Posterior vena cava (tissue), 2 donors: ENCODE measurements at regions not wholly inside any gene's neighbourhood (a gene's known extent, or its start where the extent isn't known, plus 50 kb on each side); places are given as distances from the start of the nearest gene placed in this dataset.

Experiments
- DNase-seq: peaks from one replicate; pipeline ENCODE4 v3.0.0-alpha.2; 2020; ENCODE audit warnings: low spot score
- intact Hi-C, 2 donors: fragments of 100-400 bp; cut with DNase I; formaldehyde crosslinking; loops; one replicate each; pipeline versions ENCODE4 v1.14.1 to v1.14.2; 2022 to 2023
- donor health status: DM: yes; HTN: yes; CAD: no.
- donor health status: DM: yes; HTN: yes; CAD: no.

GRCh38 chr18:26656944-26657536, 108.7 kb upstream of the KCTD1 start:
- DNase-seq = peak; percentile 93
- intact Hi-C loops = loop anchor here (10.0 kb wide), 2 partner anchors 112 to 272 kb away; partner anchors contain the start of gene KCTD1 (in 1 of the 2)

GRCh38 chr18:26656431-26656943, 108.1 kb upstream of the KCTD1 start:
- intact Hi-C loops = loop anchor here (10.0 kb wide), 2 partner anchors 112 to 272 kb away; partner anchors contain the start of gene KCTD1 (in 1 of the 2)

DNA sequence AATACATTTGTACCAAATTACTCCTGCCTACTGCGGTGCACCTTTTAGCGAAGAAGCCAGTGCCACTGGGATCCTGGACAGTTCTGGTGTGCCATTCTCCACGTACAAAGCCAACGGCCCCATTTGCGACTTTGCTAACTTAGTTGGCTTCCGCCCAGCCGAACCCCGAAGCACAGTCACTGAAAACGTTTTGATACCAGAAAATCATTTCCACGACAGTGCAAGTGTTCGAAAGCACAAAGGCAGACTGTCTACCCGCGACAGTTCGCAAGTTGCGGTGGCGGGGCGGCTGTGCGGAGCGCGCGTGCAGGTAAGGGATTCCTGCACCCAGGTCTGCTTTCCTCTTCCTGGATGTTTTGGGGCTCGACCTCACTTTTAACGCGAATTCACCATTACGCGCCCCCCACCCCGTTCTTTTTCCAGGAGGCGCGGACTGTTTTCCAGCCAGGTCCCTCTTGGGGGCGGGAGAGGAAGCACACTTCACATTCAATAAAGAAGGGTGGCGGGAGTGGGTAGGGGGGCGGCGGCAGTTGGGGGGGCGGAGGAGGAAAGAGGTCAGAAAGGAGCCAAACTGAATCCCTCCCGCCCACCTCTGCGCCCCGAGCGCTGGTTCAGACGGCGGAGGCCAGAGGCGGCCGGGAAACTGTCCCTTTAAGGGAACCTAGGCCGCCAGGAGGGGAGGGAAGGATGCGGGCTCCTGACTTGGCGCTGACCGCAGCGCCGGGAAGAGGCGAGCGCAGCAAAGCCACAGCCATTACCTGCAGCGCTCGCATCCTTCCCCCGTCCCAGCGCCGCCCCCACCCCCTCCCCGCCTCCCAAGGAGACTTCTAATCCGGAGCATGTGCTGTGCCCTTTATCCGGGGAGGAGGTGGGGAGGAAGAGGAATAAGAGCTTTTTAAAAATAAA, 107.4 kb upstream of the KCTD1 start:
- intact Hi-C loops = loop anchor here (10.0 kb wide), 2 partner anchors 111 to 271 kb away; partner anchors contain the start of gene KCTD1 (in 1 of the 2)
- no peak for DNase-seq

More at GRCh38 chr18:26656431-26656943, 108.1 kb upstream of the KCTD1 start:
- no peak for DNase-seq

- intact Hi-C loops = loop anchor here (10.0 kb wide), 2 partner anchors 110 to 270 kb away; partner anchors contain the start of gene KCTD1 (in 1 of the 2)
- DNase-seq = no peak
Measured at GRCh38 chr18:26654616-26655524, 106.5 kb upstream of the KCTD1 start.

DNA sequence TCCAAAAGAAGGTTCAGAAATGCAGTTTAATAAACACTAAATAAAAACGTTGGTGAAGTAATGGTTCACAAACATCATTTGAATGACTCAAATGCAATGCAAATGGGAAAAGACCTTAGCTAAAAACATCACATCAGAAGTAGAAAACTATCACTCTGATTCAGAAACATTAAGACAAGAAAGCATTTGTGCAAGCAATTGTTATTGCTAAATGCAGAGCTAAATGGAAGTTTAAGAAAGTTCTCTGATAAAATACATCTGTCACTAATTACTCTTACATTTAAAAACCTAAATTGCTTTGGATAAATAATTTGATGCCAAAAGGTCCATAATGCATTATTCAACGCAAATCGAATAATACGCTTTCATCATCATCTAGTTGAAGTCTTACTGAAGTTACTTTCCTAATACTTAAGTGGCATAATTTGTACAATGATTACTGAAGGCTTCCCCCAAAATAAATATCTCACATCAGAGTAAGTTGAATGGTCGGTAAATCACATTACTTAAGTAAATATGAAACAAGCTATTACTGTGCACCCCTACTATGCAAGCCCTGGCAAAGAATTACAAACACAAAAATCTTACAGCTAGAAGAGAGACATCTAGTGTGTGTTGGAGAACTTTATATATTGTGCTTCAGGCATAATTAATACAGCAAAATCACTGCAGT, 105.7 kb upstream of the KCTD1 start:
- no peak for DNase-seq
- intact Hi-C loops = loop anchor here (10.0 kb wide), 2 partner anchors 109 to 269 kb away; partner anchors contain the start of gene KCTD1 (in 1 of the 2)

- intact Hi-C loops = loop anchor here (10.0 kb wide), 2 partner anchors 108 to 268 kb away; partner anchors contain the start of gene KCTD1 (in 1 of the 2)
- no peak for DNase-seq
Measured at GRCh38 chr18:26652501-26652900, 104.1 kb upstream of the KCTD1 start.

DNA sequence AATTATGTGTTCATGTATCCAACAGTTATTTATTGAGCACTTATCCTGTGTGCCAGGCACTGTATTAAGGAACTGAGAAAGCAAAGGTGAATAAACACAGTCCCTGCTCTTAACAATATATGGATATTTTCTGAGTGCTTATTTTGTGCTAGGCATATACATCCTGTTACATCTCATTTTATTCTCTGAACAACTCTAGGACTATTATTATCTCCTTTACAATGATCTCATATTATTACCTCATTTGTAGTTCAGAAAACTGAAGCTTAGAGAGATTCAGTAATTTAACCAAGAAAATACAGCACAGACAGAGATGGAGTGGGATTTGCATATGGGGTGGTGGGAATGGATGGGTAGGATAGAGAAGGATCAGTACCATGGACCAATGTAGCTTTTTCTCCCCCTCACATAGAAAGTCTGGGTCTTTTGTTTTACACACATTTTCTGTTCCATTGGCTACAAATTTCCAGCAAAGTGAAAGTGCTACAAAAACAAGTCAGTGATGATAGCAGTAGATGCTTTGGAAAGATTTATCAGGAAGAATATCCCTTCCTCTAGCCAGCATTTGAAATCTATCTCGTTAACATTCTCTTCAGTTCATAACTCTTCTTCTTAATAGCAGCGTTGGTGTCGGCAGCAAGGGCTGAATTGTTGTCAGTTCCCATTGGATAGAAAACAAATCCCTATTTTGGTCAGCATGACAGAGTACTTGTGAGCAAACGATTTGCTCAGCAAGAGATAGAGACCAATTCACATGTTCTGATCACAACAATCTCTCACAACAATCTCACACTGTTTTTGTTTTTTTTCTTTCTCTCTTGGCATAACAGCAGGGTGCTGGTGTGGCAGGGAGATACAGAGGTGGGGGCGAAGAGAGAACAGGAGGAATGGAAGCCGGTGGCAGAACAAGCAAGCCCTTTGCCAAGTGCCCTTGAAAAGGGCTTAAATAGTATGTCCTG, 102.2 kb upstream of the KCTD1 start:
- no peak for DNase-seq
- intact Hi-C loops = loop anchor here (10.0 kb wide), 2 partner anchors 106 to 266 kb away; partner anchors contain the start of gene KCTD1 (in 1 of the 2)

DNA sequence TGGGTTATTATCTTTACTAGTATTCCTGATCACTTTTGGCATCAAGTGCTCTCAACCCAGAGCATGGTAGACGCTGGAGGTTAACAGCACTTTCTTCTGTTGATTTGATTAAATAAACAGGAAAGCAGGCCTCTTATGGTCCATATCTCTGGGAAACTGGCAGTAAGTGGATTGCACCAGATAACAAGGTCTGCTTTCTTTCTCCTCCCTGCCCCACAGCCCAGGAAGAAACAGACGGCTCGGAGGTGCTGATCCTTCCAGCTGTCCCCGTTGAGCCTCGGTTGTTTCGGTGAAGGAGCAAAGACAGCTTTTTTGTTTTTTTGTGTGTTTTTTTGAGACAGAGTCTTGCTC, 100.8 kb upstream of the KCTD1 start:
- DNase-seq = no peak
- intact Hi-C loops = loop anchor here (10.0 kb wide), 2 partner anchors 244 to 264 kb away; no protein-coding TSS in a partner anchor

DNA sequence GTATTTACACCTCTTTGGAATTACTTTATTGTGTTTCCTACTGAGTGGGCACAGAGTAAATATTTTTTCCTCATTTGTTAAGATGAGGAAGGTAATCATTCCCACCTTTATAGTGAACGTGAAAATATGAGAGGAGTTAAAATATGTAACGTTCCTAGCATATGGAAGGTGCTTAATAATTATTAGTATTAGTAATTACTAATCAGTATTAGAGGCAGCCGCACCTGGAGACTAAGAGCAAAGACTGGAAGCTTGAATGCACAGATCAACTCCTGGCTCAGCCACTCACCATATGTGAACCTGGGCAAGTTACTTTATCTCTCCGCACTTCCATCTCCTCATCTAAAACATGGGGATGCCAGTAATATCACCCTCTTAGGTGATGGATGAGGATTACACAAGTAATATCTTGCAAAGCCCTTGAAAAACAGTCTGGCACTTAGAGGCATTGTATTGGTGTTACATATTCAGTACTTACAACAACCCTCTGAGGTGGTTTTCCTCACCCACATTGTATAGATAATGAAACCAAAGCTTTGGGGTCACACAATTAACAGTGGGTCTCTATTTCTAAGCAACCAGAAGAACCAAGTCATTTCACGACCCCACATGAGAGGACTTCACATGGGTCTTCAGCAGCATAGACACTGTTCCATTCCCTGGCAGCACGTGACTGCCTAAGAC, 100.3 kb upstream of the KCTD1 start:
- intact Hi-C loops = loop anchor here (10.0 kb wide), 2 partner anchors 244 to 264 kb away; no protein-coding TSS in a partner anchor

GRCh38 chr18:26646901-26647300, 98.5 kb upstream of the KCTD1 start:
- intact Hi-C loops = loop anchor here (10.0 kb wide), 2 partner anchors 242 to 262 kb away; no protein-coding TSS in a partner anchor
- DNase-seq = no peak

More for the DNA sequence above, 100.3 kb upstream of the KCTD1 start:
- DNase-seq = no peak

GRCh38 chr18:26642440-26643348, 94.3 kb upstream of the KCTD1 start:
- intact Hi-C loops = loop anchor here (10.0 kb wide), 2 partner anchors 238 to 258 kb away; no protein-coding TSS in a partner anchor

GRCh38 chr18:26640541-26640940, 92.2 kb upstream of the KCTD1 start:
- DNase-seq = no peak
- intact Hi-C loops = loop anchor here (10.0 kb wide), 2 partner anchors 236 to 256 kb away; no protein-coding TSS in a partner anchor

More at GRCh38 chr18:26642440-26643348, 94.3 kb upstream of the KCTD1 start:
- DNase-seq = no peak

GRCh38 chr18:26639149-26639548, 90.8 kb upstream of the KCTD1 start:
- no peak for DNase-seq

DNA sequence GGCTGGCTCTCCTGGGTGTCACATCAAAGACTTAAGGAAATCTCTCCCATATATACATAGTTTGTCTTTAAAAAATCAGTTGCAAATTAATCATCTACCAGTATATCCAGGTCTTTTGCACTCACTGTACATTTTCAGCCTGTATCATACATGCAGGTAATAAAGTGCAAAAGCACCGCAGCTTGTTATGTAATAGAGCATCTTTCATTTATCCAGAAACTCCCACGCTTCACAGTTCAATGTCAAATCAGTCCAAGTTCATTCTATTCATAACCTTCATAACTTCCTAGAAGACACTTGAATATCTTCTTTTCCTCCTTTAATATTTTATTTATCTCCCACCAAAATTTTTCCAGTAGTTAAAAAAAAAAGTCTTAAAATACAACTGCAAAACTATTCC, 89.6 kb upstream of the KCTD1 start:
- intact Hi-C loops = no loop called here
- no peak for DNase-seq

More at GRCh38 chr18:26639149-26639548, 90.8 kb upstream of the KCTD1 start:
- intact Hi-C loops = no loop called here

DNA sequence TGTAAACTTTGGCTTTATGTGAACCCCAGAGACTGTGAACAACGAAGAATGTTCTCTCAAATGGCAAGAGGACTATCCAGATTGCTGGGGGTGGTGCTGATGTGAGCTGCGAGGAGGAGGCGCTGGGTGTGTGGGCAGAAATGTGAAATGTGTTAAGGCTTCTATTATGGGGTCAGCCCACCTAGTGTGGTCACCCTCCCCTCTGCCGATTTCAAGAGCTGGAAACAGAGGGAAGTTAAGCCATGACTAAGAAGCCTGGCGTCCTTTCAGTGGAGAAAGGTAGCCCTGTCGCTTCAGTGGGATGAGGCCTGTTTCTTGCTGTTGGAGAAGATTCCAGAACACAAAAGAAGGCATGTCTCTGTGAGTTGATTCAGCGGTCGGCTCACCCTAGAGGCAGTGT, 89.0 kb upstream of the KCTD1 start:
- DNase-seq = no peak
- intact Hi-C loops = no loop called here
